Fibroblast of pulmonary artery (primary cell): ENCODE measurements at regions not wholly inside any gene's neighbourhood (a gene's known extent, or its start where the extent isn't known, plus 50 kb on each side); places are given as distances from the start of the nearest gene placed in this dataset.

Experiments
- DNase-seq: peaks from one replicate; pipeline ENCODE4 v3.0.0-alpha.2; 2010; ENCODE audit warnings: low read depth
- H3K4me3 ChIP-seq: replicated peaks from 2 replicates; pipeline ENCODE4 v1.5.1; 2011; ENCODE audit warnings: low read depth, mild to moderate bottlenecking, control low read depth, low read length, moderate library complexity
- TF ChIP-seq, protein P1 (sequence below): IDR thresholded peaks from 2 replicates; pipeline ENCODE4 v1.5.1; 2011; ENCODE audit warnings: mild to moderate bottlenecking, control low read depth, low read length, inconsistent platforms; ENCODE audit errors: missing control alignments

GRCh38 chr7:136053689-136054485, 76.7 kb upstream of the MTPN start:
- no peak overlapping the region for H3K4me3 ChIP-seq
- TF ChIP-seq, protein P1, sequence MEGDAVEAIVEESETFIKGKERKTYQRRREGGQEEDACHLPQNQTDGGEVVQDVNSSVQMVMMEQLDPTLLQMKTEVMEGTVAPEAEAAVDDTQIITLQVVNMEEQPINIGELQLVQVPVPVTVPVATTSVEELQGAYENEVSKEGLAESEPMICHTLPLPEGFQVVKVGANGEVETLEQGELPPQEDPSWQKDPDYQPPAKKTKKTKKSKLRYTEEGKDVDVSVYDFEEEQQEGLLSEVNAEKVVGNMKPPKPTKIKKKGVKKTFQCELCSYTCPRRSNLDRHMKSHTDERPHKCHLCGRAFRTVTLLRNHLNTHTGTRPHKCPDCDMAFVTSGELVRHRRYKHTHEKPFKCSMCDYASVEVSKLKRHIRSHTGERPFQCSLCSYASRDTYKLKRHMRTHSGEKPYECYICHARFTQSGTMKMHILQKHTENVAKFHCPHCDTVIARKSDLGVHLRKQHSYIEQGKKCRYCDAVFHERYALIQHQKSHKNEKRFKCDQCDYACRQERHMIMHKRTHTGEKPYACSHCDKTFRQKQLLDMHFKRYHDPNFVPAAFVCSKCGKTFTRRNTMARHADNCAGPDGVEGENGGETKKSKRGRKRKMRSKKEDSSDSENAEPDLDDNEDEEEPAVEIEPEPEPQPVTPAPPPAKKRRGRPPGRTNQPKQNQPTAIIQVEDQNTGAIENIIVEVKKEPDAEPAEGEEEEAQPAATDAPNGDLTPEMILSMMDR: no peak
- no peak for DNase-seq

DNA sequence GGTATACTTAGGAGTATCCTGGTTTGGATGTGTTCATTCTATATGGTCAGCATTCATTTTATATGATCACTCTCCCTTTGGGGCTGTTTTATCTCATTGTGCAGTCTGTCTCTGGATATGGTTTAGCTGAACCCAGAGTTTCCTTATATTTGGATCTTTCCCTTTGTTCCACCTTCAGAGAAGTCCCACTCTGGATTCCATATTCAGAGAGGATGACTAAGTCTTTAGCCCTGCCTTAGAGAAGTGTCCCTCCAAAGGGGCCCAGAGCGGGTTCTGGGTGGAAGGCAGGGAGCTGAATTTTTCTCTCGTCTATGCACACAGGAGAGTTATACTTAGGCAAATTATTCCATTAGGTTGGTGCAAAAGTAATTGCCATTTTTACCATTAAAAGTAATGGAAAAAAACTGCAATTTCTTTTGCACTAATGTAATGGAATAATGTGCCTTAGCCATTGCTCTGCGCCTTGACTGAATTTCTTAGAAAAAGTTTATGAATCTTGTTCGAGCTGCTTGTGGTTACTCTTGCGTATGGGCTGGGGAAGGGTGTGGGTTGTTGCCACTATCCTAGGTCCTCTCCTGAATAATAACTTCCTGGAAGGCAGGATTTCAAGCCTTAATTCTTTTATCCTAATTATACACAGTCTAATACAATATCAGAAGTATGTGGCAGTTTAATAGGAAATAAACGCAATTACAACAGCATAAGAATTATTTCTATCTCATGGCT, 74.2 kb upstream of the MTPN start:
- DNase-seq: no peak
- TF ChIP-seq, protein P1: no peak
- H3K4me3 ChIP-seq: no peak overlapping the region

- no peak overlapping the region for H3K4me3 ChIP-seq
- TF ChIP-seq, protein P1: no peak
- no peak for DNase-seq
These were observed 73.3 kb upstream of the MTPN start for GRCh38 chr7:136050462-136050847.

- TF ChIP-seq, protein P1: no peak
- DNase-seq: no peak
- H3K4me3 ChIP-seq: no peak overlapping the region
These were observed 72.8 kb upstream of the MTPN start for GRCh38 chr7:136049818-136050461.

- TF ChIP-seq, protein P1: no peak
- no peak for DNase-seq
- no peak overlapping the region for H3K4me3 ChIP-seq
These were observed 72.0 kb upstream of the MTPN start for GRCh38 chr7:136049117-136049516.

GRCh38 chr7:136046548-136046947, 69.4 kb upstream of the MTPN start:
- TF ChIP-seq, protein P1: no peak
- H3K4me3 ChIP-seq: no peak overlapping the region

More at GRCh38 chr7:136046548-136046947, 69.4 kb upstream of the MTPN start:
- DNase-seq: no peak
